Gastroesophageal sphincter (tissue), 3 donors: ENCODE measurements at regions not wholly inside any gene's neighbourhood (a gene's known extent, or its start where the extent isn't known, plus 50 kb on each side); places are given as distances from the start of the nearest gene placed in this dataset.

Experiments
- CTCF ChIP-seq, 4 experiments: fragments of 200-600 bp in 2 of 4; fragments of 450-650 bp in 2 of 4; sonication (generic) in 1 of 4; IDR thresholded peaks; one replicate each; pipeline ENCODE4 v1.5.1; 2017 to 2019; ENCODE audit warnings: antibody characterized with exemption in 4 of 4, mild to moderate bottlenecking in 2 of 4, moderate library complexity in 2 of 4
- POLR2A ChIP-seq, 2 donors: fragments of 450-650 bp; IDR thresholded peaks; one replicate each; pipeline ENCODE4 v1.6.1; 2017; ENCODE audit warnings: antibody characterized with exemption in 2 of 2, mild to moderate bottlenecking in 2 of 2, moderate library complexity in 1 of 2
- POLR2AphosphoS5 ChIP-seq: sonication (generic); formaldehyde crosslinking; IDR thresholded peaks from one replicate; pipeline ENCODE4 v1.6.1; 2017; ENCODE audit warnings: antibody characterized with exemption

GRCh38 chr6:167208819-167209576, 51.2 kb upstream of the GPR31 start:
- TF ChIP-seq POLR2A (IDR thresholded peaks at IDR 0.05) (no peak), POLR2AphosphoS5 (no peak), CTCF (IDR thresholded peaks at IDR 0.05) (no peak)
